Transverse colon (tissue), 4 donors: ENCODE measurements at regions not wholly inside any gene's neighbourhood (a gene's known extent, or its start where the extent isn't known, plus 50 kb on each side); places are given as distances from the start of the nearest gene placed in this dataset.

Source experiments
- CTCF ChIP-seq, 5 experiments: fragments of 200-600 bp in 3 of 5; fragments of 450-650 bp in 2 of 5; sonication (generic) in 3 of 5; IDR thresholded peaks; 1 replicate in 2 of 5; 2 replicates in 3 of 5; pipeline ENCODE4 v1.5.1; 2016 to 2017; ENCODE audit warnings: antibody characterized with exemption in 5 of 5, inconsistent platforms in 3 of 5, mild to moderate bottlenecking in 2 of 5, moderate library complexity in 1 of 5
- EP300 ChIP-seq: sonication (generic); formaldehyde crosslinking; IDR thresholded peaks from one replicate; pipeline ENCODE4 v1.6.1; 2017; ENCODE audit warnings: antibody characterized with exemption, low read depth
- POLR2A ChIP-seq: fragments of 450-650 bp; IDR thresholded peaks from one replicate; pipeline ENCODE4 v1.6.1; 2016; ENCODE audit warnings: antibody characterized with exemption, mild to moderate bottlenecking, moderate library complexity
- POLR2AphosphoS5 ChIP-seq, 3 donors: sonication (generic); formaldehyde crosslinking; IDR thresholded peaks; one replicate each; pipeline ENCODE4 v1.6.1; 2016; ENCODE audit warnings: antibody characterized with exemption in 3 of 3

GRCh38 chr20:39429726-39430125 lies 467.6 kb downstream of the DHX35 start:
- TF ChIP-seq POLR2AphosphoS5 (IDR thresholded peaks at IDR 0.05), result no peak
- peak in 2 of 5 experiments; percentile 9 to 17 for TF ChIP-seq CTCF (IDR thresholded peaks at IDR 0.05)
- TF ChIP-seq POLR2A, result no peak
- no peak for TF ChIP-seq EP300
